ENCODE measurements at regions not wholly inside any gene's neighbourhood (a gene's known extent, or its start where the extent isn't known, plus 50 kb on each side); places are given as distances from the start of the nearest gene placed in this dataset.

- no peak for DNase-seq (ENCODE audit: low read depth in 3 of 3, low spot score in 2 of 3)
Observed at GRCh38 chr17:77001487-77001886, 133.3 kb downstream of the MGAT5B start.

- DNase-seq (ENCODE audit: low read depth in 3 of 3, low spot score in 2 of 3): no peak
Observed at GRCh38 chr17:77002103-77003045, 134.2 kb downstream of the MGAT5B start.

- no peak for DNase-seq (ENCODE audit: low read depth in 3 of 3, low spot score in 2 of 3)
Observed at GRCh38 chr17:77003699-77004098, 135.5 kb downstream of the MGAT5B start.

GRCh38 chr17:77006971-77007649 is 133.7 kb upstream of the SEC14L1 start:
- no peak for DNase-seq (ENCODE audit: low read depth in 3 of 3, low spot score in 2 of 3)

- no peak for DNase-seq (ENCODE audit: low read depth in 3 of 3, low spot score in 2 of 3)
Observed at GRCh38 chr17:77009877-77010276, 130.9 kb upstream of the SEC14L1 start.

GRCh38 chr17:77010667-77011066 is 130.1 kb upstream of the SEC14L1 start:
- DNase-seq (ENCODE audit: low read depth in 3 of 3, low spot score in 2 of 3): no peak

- no peak for DNase-seq (ENCODE audit: low read depth in 3 of 3, low spot score in 2 of 3)
Observed at GRCh38 chr17:77011173-77012011, 129.4 kb upstream of the SEC14L1 start.

- DNase-seq (ENCODE audit: low read depth in 3 of 3, low spot score in 2 of 3): no peak
Observed at GRCh38 chr17:77018504-77018903, 122.3 kb upstream of the SEC14L1 start.

- no peak for DNase-seq (ENCODE audit: low read depth in 3 of 3, low spot score in 2 of 3)
Observed at GRCh38 chr17:77019893-77020379, 120.8 kb upstream of the SEC14L1 start.

GRCh38 chr17:77020973-77021372 is 119.8 kb upstream of the SEC14L1 start:
- no peak for DNase-seq (ENCODE audit: low read depth in 3 of 3, low spot score in 2 of 3)

- no peak for DNase-seq (ENCODE audit: low read depth in 3 of 3, low spot score in 2 of 3)
Observed at GRCh38 chr17:77022766-77023165, 118.0 kb upstream of the SEC14L1 start.

GRCh38 chr17:77025781-77026180 is 115.0 kb upstream of the SEC14L1 start:
- no peak for DNase-seq (ENCODE audit: low read depth in 3 of 3, low spot score in 2 of 3)

GRCh38 chr17:77027271-77027889 is 113.4 kb upstream of the SEC14L1 start:
- no peak for DNase-seq (ENCODE audit: low read depth in 3 of 3, low spot score in 2 of 3)

- DNase-seq (ENCODE audit: low read depth in 3 of 3, low spot score in 2 of 3): no peak
Observed at GRCh38 chr17:77028900-77029299, 111.9 kb upstream of the SEC14L1 start.

- DNase-seq (ENCODE audit: low read depth in 3 of 3, low spot score in 2 of 3): no peak
Observed at GRCh38 chr17:77032929-77033328, 107.8 kb upstream of the SEC14L1 start.

GRCh38 chr17:77033892-77034404 is 106.8 kb upstream of the SEC14L1 start:
- no peak for DNase-seq (ENCODE audit: low read depth in 3 of 3, low spot score in 2 of 3)

GRCh38 chr17:77034677-77035424 is 105.9 kb upstream of the SEC14L1 start:
- DNase-seq (ENCODE audit: low read depth in 3 of 3, low spot score in 2 of 3): no peak

- no peak for DNase-seq (ENCODE audit: low read depth in 3 of 3, low spot score in 2 of 3)
Observed at GRCh38 chr17:77035526-77035925, 105.2 kb upstream of the SEC14L1 start.

- no peak for DNase-seq (ENCODE audit: low read depth in 3 of 3, low spot score in 2 of 3)
Observed at GRCh38 chr17:77036136-77036840, 104.5 kb upstream of the SEC14L1 start.

All from right renal cortex interstitium (tissue), 3 donors.